Colonic mucosa (tissue), 4 donors: ENCODE measurements at regions not wholly inside any gene's neighbourhood (a gene's known extent, or its start where the extent isn't known, plus 50 kb on each side); places are given as distances from the start of the nearest gene placed in this dataset.
"Not testable (repeated sequence)": the region's sequence is repeated elsewhere in the genome, so short reads cannot be mapped to it uniquely, and the experiment has no call there.

Source experiments
- DNase-seq: peaks from one replicate; pipeline ENCODE4 v3.0.0-alpha.2; 2020
- H3K27ac ChIP-seq: fragments of 200-600 bp; one replicate; pipeline ENCODE4 v1.8.0; 2021
- H3K27me3 ChIP-seq: fragments of 200-600 bp; one replicate; pipeline ENCODE4 v1.8.0; 2021
- H3K36me3 ChIP-seq: fragments of 200-600 bp; one replicate; pipeline ENCODE4 v1.8.0; 2021
- H3K4me1 ChIP-seq: fragments of 200-600 bp; one replicate; pipeline ENCODE4 v1.8.0; 2021; ENCODE audit warnings: mild to moderate bottlenecking
- H3K4me3 ChIP-seq: fragments of 200-600 bp; one replicate; pipeline ENCODE4 v1.8.0; 2021
- H3K9ac ChIP-seq, 2 donors: one replicate each; pipeline ENCODE4 v1.7.0; 2013; ENCODE audit warnings: control low read depth in 2 of 2, low read depth in 2 of 2, low read length in 2 of 2
- H3K9me3 ChIP-seq: fragments of 200-600 bp; one replicate; pipeline ENCODE4 v1.8.0; 2021
- intact Hi-C: fragments of 100-400 bp; cut with DNase I; formaldehyde crosslinking; loops from one replicate; pipeline ENCODE4 v1.14.1; 2022
- TF ChIP-seq, protein P1 (sequence below): fragments of 200-600 bp; IDR thresholded peaks from one replicate; pipeline ENCODE4 v1.8.0; 2022; ENCODE audit warnings: antibody characterized with exemption, mild to moderate bottlenecking
- donor health status: healthy.
- donor health status: DM: no; HTN: no; CAD: no.
- donor health status: DM: no; HTN: no; CAD: no.

DNA sequence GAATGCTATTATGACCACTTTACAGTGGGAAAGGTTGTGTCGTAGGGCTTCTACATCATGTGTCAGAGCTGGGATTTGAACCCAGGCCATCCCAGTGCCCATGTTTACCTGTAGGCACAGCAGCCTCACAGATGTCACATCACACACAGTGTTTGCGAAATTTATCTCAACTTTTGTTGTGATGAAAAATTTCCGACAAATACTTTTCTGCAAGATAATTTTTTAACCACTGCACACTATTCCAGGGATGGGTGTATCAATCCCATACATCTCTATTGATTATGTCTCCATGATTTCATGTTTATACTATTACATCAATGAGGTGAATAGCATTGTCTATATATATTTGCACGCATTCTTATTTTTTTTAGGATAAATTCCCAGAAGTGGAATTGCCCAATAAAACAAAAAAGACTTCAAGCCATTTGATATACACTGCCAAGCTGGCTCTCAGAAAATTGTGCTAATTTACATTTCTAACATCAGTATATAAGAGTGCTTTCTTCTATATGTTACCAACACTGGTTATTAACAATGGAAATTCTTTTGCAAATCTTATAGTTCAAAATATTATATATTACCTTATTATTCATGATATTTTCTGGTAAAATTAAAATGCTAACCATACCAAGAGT lies 189.1 kb upstream of the ZNF217 start:
- H3K9me3 ChIP-seq, result no peaks in the 10 kb centered on the region
- H3K27me3 ChIP-seq, result no peaks in the 10 kb centered on the region
- DNase-seq, result no peak
- H3K9ac ChIP-seq, result no peak overlapping the region
- TF ChIP-seq, protein P1, sequence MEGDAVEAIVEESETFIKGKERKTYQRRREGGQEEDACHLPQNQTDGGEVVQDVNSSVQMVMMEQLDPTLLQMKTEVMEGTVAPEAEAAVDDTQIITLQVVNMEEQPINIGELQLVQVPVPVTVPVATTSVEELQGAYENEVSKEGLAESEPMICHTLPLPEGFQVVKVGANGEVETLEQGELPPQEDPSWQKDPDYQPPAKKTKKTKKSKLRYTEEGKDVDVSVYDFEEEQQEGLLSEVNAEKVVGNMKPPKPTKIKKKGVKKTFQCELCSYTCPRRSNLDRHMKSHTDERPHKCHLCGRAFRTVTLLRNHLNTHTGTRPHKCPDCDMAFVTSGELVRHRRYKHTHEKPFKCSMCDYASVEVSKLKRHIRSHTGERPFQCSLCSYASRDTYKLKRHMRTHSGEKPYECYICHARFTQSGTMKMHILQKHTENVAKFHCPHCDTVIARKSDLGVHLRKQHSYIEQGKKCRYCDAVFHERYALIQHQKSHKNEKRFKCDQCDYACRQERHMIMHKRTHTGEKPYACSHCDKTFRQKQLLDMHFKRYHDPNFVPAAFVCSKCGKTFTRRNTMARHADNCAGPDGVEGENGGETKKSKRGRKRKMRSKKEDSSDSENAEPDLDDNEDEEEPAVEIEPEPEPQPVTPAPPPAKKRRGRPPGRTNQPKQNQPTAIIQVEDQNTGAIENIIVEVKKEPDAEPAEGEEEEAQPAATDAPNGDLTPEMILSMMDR, result no peak
- H3K27ac ChIP-seq, result no peak overlapping the region
- intact Hi-C loops, result no loop called here
- H3K4me1 ChIP-seq, result no peaks in the 10 kb centered on the region
- H3K4me3 ChIP-seq, result no peak overlapping the region
- no peaks in the 10 kb centered on the region for H3K36me3 ChIP-seq

- DNase-seq, result no peak
- Histone ChIP-seq H3K9me3 (no peaks in the 10 kb centered on the region), H3K27me3 (no peaks in the 10 kb centered on the region), H3K27ac (no peak overlapping the region), H3K4me3 (no peak overlapping the region), H3K36me3 (no peaks in the 10 kb centered on the region), H3K4me1 (no peaks in the 10 kb centered on the region), H3K9ac (no peak overlapping the region)
- intact Hi-C loops, result no loop called here
- TF ChIP-seq, protein P1, result no peak
Measured at GRCh38 chr20:53779822-53780221, 186.2 kb upstream of the ZNF217 start.

GRCh38 chr20:53778736-53779135 lies 185.1 kb upstream of the ZNF217 start:
- Histone ChIP-seq H3K4me3 (no peak overlapping the region), H3K9ac (no peak overlapping the region), H3K27me3 (no peaks in the 10 kb centered on the region), H3K27ac (no peak overlapping the region), H3K9me3 (no peaks in the 10 kb centered on the region), H3K36me3 (no peaks in the 10 kb centered on the region), H3K4me1 (no peaks in the 10 kb centered on the region)
- DNase-seq, result no peak
- intact Hi-C loops, result no loop called here
- TF ChIP-seq, protein P1, result no peak

- Histone ChIP-seq H3K9ac (no peak overlapping the region), H3K27me3 (no peaks in the 10 kb centered on the region), H3K27ac (no peak overlapping the region), H3K36me3 (no peaks in the 10 kb centered on the region), H3K9me3 (no peaks in the 10 kb centered on the region), H3K4me3 (no peak overlapping the region), H3K4me1 (no peaks in the 10 kb centered on the region)
- TF ChIP-seq, protein P1, result no peak
- no peak for DNase-seq
- intact Hi-C loops, result no loop called here
Measured at GRCh38 chr20:53778041-53778516, 184.4 kb upstream of the ZNF217 start.

DNA sequence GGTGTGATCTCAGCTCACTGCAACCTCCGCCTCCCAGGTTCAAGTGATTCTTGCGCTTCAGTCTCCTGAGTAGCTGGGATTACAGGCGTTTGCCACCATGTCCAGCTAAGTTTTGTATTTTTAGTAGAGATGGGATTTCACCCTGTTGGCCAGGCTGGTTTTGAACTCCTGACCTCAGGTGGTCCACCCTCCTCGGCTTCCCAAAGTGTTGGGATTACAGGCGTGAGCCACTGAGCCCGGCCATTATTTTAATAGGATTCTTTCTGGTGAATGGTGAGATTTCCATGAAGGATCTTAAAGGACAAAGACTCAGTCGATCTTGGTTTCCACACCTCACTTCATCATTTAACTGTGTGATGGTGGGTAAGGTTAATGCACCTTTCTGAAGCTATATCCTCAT lies 183.8 kb upstream of the ZNF217 start:
- H3K9ac ChIP-seq, H3K4me3 ChIP-seq, H3K36me3 ChIP-seq, H3K27me3 ChIP-seq, DNase-seq, H3K27ac ChIP-seq, H3K4me1 ChIP-seq, H3K9me3 ChIP-seq, intact Hi-C loops: not testable (repeated sequence)

- no peak for DNase-seq
- H3K9me3 ChIP-seq, result no peaks in the 10 kb centered on the region
- intact Hi-C loops, result no loop called here
- TF ChIP-seq, protein P1, result no peak
- H3K4me3 ChIP-seq, result no peak overlapping the region
- H3K27ac ChIP-seq, result no peak overlapping the region
- no peaks in the 10 kb centered on the region for H3K4me1 ChIP-seq
- H3K9ac ChIP-seq, result no peak overlapping the region
- no peaks in the 10 kb centered on the region for H3K36me3 ChIP-seq
- no peaks in the 10 kb centered on the region for H3K27me3 ChIP-seq
Measured at GRCh38 chr20:53776858-53777257, 183.2 kb upstream of the ZNF217 start.
